WTC11 (cell line): ENCODE measurements at regions not wholly inside any gene's neighbourhood (a gene's known extent, or its start where the extent isn't known, plus 50 kb on each side); places are given as distances from the start of the nearest gene placed in this dataset.

Source experiments
- ATAC-seq: fragments of 200-7000 bp; cut with Tn5 transposase; 2 replicates; pipeline ENCODE4 v1.10.0; 2021; ENCODE audit warnings: mild to moderate bottlenecking, moderate library complexity
- CTCF ChIA-PET: fragments of 300-600 bp; sonication (Branson Sonifier 250); formaldehyde crosslinking; loops from one replicate; lab custom pipeline; 2021; ENCODE audit warnings: antibody characterized with exemption; lab: Charles Lee
- POLR2A ChIA-PET: fragments of 350-600 bp; sonication (Branson Sonifier 250); formaldehyde crosslinking; loops from one replicate; lab custom pipeline; 2021; ENCODE audit warnings: antibody characterized with exemption; lab: Charles Lee
- DNase-seq: peaks from one replicate; pipeline ENCODE4 v3.0.0; 2021; ENCODE audit warnings: low spot score
- H3K27ac Mint-ChIP-seq: 2 replicates; pipeline ENCODE4 v1.8.0; 2021; ENCODE audit warnings: mixed read lengths
- H3K27me3 Mint-ChIP-seq: 2 replicates; pipeline ENCODE4 v1.8.0; 2021; ENCODE audit warnings: low read depth, mild to moderate bottlenecking, moderate library complexity, mixed read lengths
- H3K36me3 Mint-ChIP-seq: 2 replicates; pipeline ENCODE4 v1.8.0; 2021; ENCODE audit warnings: mixed read lengths
- H3K4me1 Mint-ChIP-seq: 2 replicates; pipeline ENCODE4 v1.8.0; 2022; ENCODE audit warnings: mixed read lengths
- H3K4me3 Mint-ChIP-seq: 2 replicates; pipeline ENCODE4 v1.8.0; 2021; ENCODE audit warnings: mild to moderate bottlenecking, moderate library complexity, mixed read lengths
- H3K9me3 Mint-ChIP-seq: 2 replicates; pipeline ENCODE4 v1.8.0; 2021; ENCODE audit warnings: mixed read lengths
- AR ChIP-seq: fragments of 250-450 bp; sonication (Bioruptor Pico); IDR thresholded peaks from 2 replicates; pipeline ENCODE4 v1.9.0; 2021; ENCODE audit warnings: mild to moderate bottlenecking
- CREB1 ChIP-seq: sonication (generic); formaldehyde crosslinking; IDR thresholded peaks from 2 replicates; pipeline ENCODE4 v1.8.0; 2023; ENCODE audit warnings: mild to moderate bottlenecking, missing genetic modification reagents
- CREM ChIP-seq: sonication (generic); formaldehyde crosslinking; IDR thresholded peaks from 2 replicates; pipeline ENCODE4 v1.8.1; 2022; ENCODE audit warnings: mild to moderate bottlenecking, missing genetic modification reagents, moderate library complexity
- ELF4 ChIP-seq: sonication (generic); formaldehyde crosslinking; IDR thresholded peaks from 2 replicates; pipeline ENCODE4 v1.8.1; 2022; ENCODE audit warnings: low read depth, mild to moderate bottlenecking, moderate library complexity, missing genetic modification reagents
- GRHL2 ChIP-seq: fragments of 250-450 bp; sonication (Bioruptor Pico); IDR thresholded peaks from 2 replicates; pipeline ENCODE4 v1.8.0; 2022; ENCODE audit warnings: mild to moderate bottlenecking, moderate library complexity; ENCODE audit not compliant: insufficient replicate concordance, severe bottlenecking
- HMGA2 ChIP-seq: fragments of 250-450 bp; sonication (Bioruptor Pico); IDR thresholded peaks from 2 replicates; pipeline ENCODE4 v1.4.0; 2021; ENCODE audit warnings: mild to moderate bottlenecking, moderate library complexity
- MXD4 ChIP-seq: fragments of 250-450 bp; sonication (Bioruptor Pico); IDR thresholded peaks from 2 replicates; pipeline ENCODE4 v1.8.0; 2021; ENCODE audit warnings: mild to moderate bottlenecking, moderate library complexity, borderline replicate concordance
- NFYB ChIP-seq: sonication (generic); formaldehyde crosslinking; conservative IDR thresholded peaks from 2 replicates; pipeline ENCODE4 v1.8.0; 2022; ENCODE audit warnings: low read depth, missing genetic modification reagents
- NR3C1 ChIP-seq: sonication (generic); formaldehyde crosslinking; conservative IDR thresholded peaks from 2 replicates; pipeline ENCODE4 v1.8.1; 2023; ENCODE audit warnings: low read depth, mild to moderate bottlenecking, missing genetic modification reagents
- RELA ChIP-seq: sonication (generic); formaldehyde crosslinking; IDR thresholded peaks from 2 replicates; pipeline ENCODE4 v1.8.1; 2022; ENCODE audit warnings: missing genetic modification reagents, mild to moderate bottlenecking, borderline replicate concordance
- SMAD4 ChIP-seq: sonication (generic); formaldehyde crosslinking; IDR thresholded peaks from 2 replicates; pipeline ENCODE4 v1.8.0; 2022; ENCODE audit warnings: mild to moderate bottlenecking, missing genetic modification reagents
- TEAD4 ChIP-seq: sonication (generic); formaldehyde crosslinking; IDR thresholded peaks from 2 replicates; pipeline ENCODE4 v1.8.0; 2022; ENCODE audit warnings: mild to moderate bottlenecking, missing genetic modification reagents
- ZBTB43 ChIP-seq: sonication (generic); formaldehyde crosslinking; IDR thresholded peaks from 2 replicates; pipeline ENCODE4 v1.8.1; 2023; ENCODE audit warnings: mild to moderate bottlenecking, missing genetic modification reagents
- ZNF281 ChIP-seq: sonication (generic); formaldehyde crosslinking; IDR thresholded peaks from 2 replicates; pipeline ENCODE4 v1.8.0; 2023; ENCODE audit warnings: mild to moderate bottlenecking, missing genetic modification reagents
- ZNF416 ChIP-seq: fragments of 250-450 bp; sonication (Bioruptor Pico); IDR thresholded peaks from 2 replicates; pipeline ENCODE4 v1.9.0; 2021; ENCODE audit warnings: mild to moderate bottlenecking, inconsistent platforms
- ZNF512 ChIP-seq: sonication (generic); formaldehyde crosslinking; IDR thresholded peaks from 2 replicates; pipeline ENCODE4 v1.8.1; 2022; ENCODE audit warnings: missing genetic modification reagents, borderline replicate concordance
- ZNF671 ChIP-seq: fragments of 250-450 bp; sonication (Bioruptor Pico); IDR thresholded peaks from 2 replicates; pipeline ENCODE4 v1.8.0; 2021; ENCODE audit warnings: mild to moderate bottlenecking
- TF ChIP-seq, protein P1 (sequence below): sonication (generic); formaldehyde crosslinking; IDR thresholded peaks from 2 replicates; pipeline ENCODE4 v1.8.1; 2023; ENCODE audit warnings: mild to moderate bottlenecking, moderate library complexity, missing genetic modification reagents

DNA sequence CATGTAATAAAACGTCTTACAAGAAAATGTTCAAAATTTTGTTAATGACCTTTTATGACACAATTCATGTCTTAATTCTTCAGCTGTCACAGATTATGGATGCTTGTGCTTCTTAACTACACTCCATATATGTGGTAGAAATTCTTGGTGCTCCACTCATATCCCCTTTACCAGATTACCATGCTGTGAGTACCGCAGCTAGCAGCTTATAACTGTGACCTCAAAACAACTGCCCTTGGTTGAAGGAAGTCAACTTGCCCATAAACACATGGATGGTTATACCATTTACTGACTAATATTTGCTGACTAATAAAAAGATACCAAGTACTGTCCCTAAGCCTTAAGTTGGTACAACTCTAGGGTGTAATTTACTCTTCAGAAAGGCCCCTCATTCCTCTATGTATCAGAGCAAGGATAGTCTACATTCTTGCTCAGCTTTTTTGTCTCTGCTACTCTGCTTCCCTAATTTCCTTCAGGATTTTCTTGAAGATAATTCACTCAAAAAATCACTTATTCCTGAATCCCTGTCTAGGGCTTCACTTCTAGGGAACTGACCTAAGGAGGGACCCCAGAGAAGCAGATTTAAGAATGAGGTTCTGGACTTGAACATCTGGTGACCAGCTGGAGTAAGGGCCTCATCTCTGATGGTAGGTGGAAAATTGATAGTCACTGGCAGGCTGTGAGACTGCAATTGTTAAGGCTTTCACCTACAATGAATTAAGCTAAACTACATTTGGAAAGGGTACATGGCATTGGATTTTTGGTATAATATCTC lies 152.3 kb downstream of the SLC6A15 start:
- DNase-seq (no peak), ATAC-seq (no peak)
- H3K27ac Mint-ChIP-seq, result no peak overlapping the region
- peaks cover 13% of the 10 kb centered on the region for H3K4me1 Mint-ChIP-seq
- no peaks in the 10 kb centered on the region for H3K27me3 Mint-ChIP-seq
- POLR2A ChIA-PET, result no interaction called here
- no peaks in the 10 kb centered on the region for H3K36me3 Mint-ChIP-seq
- CTCF ChIA-PET, result no interaction called here
- TF ChIP-seq CREB1 (no peak), HMGA2 (CRISPR knock-in tag) (no peak), SMAD4 (CRISPR knock-in tag) (no peak), ZBTB43 (CRISPR knock-in tag) (no peak), NFYB (no peak), NR3C1 (CRISPR knock-in tag) (no peak), ZNF671 (CRISPR knock-in tag) (no peak), ZNF512 (CRISPR knock-in tag) (no peak), RELA (CRISPR knock-in tag) (no peak), TEAD4 (CRISPR knock-in tag) (no peak), ZNF416 (CRISPR knock-in tag) (no peak), GRHL2 (CRISPR knock-in tag) (no peak), MXD4 (CRISPR knock-in tag) (no peak), AR (CRISPR knock-in tag) (no peak), CREM (CRISPR knock-in tag) (no peak), ZNF281 (CRISPR knock-in tag) (no peak), ELF4 (CRISPR knock-in tag) (no peak)
- TF ChIP-seq, protein P1, sequence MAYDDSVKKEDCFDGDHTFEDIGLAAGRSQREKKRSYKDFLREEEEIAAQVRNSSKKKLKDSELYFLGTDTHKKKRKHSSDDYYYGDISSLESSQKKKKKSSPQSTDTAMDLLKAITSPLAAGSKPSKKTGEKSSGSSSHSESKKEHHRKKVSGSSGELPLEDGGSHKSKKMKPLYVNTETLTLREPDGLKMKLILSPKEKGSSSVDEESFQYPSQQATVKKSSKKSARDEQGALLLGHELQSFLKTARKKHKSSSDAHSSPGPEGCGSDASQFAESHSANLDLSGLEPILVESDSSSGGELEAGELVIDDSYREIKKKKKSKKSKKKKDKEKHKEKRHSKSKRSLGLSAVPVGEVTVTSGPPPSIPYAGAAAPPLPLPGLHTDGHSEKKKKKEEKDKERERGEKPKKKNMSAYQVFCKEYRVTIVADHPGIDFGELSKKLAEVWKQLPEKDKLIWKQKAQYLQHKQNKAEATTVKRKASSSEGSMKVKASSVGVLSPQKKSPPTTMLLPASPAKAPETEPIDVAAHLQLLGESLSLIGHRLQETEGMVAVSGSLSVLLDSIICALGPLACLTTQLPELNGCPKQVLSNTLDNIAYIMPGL (CRISPR knock-in tag), result no peak
- no peaks in the 10 kb centered on the region for H3K9me3 Mint-ChIP-seq
- no peak overlapping the region for H3K4me3 Mint-ChIP-seq
